ENCODE measurements at regions not wholly inside any gene's neighbourhood (a gene's known extent, or its start where the extent isn't known, plus 50 kb on each side); places are given as distances from the start of the nearest gene placed in this dataset.

- ATAC-seq (no peak), DNase-seq (no peak)
- intact Hi-C loops (cut with DNase I, micrococcal nuclease) = no loop called here
- Histone ChIP-seq H3K9me3 (peaks cover 4% of the 10 kb centered on the region), H3K36me3 (ENCODE audit: low read depth) (no peaks in the 10 kb centered on the region), H3K4me3 (no peak overlapping the region), H3K4me1 (ENCODE audit: low read depth) (no peaks in the 10 kb centered on the region)
- no peak for TF ChIP-seq CTCF (IDR thresholded peaks at IDR 0.05)
These were observed 668.0 kb downstream of the LTN1 start for GRCh38 chr21:28324690-28325089.

GRCh38 chr21:28317177-28317950, 675.3 kb downstream of the LTN1 start:
- intact Hi-C loops (cut with DNase I, micrococcal nuclease) = no loop called here
- Histone ChIP-seq H3K4me3 (no peak overlapping the region), H3K36me3 (ENCODE audit: low read depth) (no peaks in the 10 kb centered on the region), H3K9me3 (no peaks in the 10 kb centered on the region), H3K4me1 (ENCODE audit: low read depth) (no peaks in the 10 kb centered on the region)
- ATAC-seq = no peak
- DNase-seq = peak in 1 of 3 donors; percentile 28
- TF ChIP-seq CTCF (IDR thresholded peaks at IDR 0.05) = no peak

GRCh38 chr21:28311411-28312190, 681.1 kb downstream of the LTN1 start:
- H3K4me3 ChIP-seq = no peak overlapping the region
- DNase-seq (no peak), ATAC-seq (no peak)
- H3K9me3 ChIP-seq = no peaks in the 10 kb centered on the region
- H3K36me3 ChIP-seq (ENCODE audit: low read depth) = no peaks in the 10 kb centered on the region
- TF ChIP-seq CTCF (IDR thresholded peaks at IDR 0.05) = no peak
- no peaks in the 10 kb centered on the region for H3K4me1 ChIP-seq (ENCODE audit: low read depth)
- intact Hi-C loops (cut with DNase I, micrococcal nuclease) = no loop called here

GRCh38 chr21:28310711-28311110, 682.0 kb downstream of the LTN1 start:
- no peak for TF ChIP-seq CTCF (IDR thresholded peaks at IDR 0.05)
- intact Hi-C loops (cut with DNase I, micrococcal nuclease) = no loop called here
- DNase-seq (no peak), ATAC-seq (no peak)
- H3K4me1 ChIP-seq (ENCODE audit: low read depth) = no peaks in the 10 kb centered on the region
- H3K4me3 ChIP-seq = no peak overlapping the region
- no peaks in the 10 kb centered on the region for H3K9me3 ChIP-seq
- H3K36me3 ChIP-seq (ENCODE audit: low read depth) = no peaks in the 10 kb centered on the region

GRCh38 chr21:28310171-28310685, 682.4 kb downstream of the LTN1 start:
- Histone ChIP-seq H3K4me3 (no peak overlapping the region), H3K36me3 (ENCODE audit: low read depth) (no peaks in the 10 kb centered on the region), H3K9me3 (no peaks in the 10 kb centered on the region), H3K4me1 (ENCODE audit: low read depth) (no peaks in the 10 kb centered on the region)
- intact Hi-C loops (cut with DNase I, micrococcal nuclease) = no loop called here
- ATAC-seq (no peak), DNase-seq (no peak)
- no peak for TF ChIP-seq CTCF (IDR thresholded peaks at IDR 0.05)
